ENCODE measurements at regions not wholly inside any gene's neighbourhood (a gene's known extent, or its start where the extent isn't known, plus 50 kb on each side); places are given as distances from the start of the nearest gene placed in this dataset.

DNA sequence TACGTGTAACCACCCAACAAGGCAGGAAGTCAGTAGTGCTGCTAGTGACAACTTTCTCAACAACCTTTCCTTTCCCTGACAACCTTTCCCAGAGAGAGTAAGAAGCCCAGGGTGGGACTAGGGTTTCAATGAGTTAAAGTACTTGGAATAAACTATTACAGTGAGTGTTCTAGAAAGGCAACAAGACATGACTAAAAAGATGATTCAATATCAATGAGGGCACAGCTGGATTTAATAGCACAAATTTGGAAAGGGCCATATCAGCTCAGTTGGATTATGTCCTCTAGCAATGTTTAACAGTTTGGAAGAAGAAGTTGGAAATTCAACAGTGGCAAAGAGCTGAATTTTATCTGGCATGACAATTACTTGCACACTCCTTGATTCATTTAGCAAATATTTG, 90.4 kb upstream of the GRIN2B start:
- H3K27ac ChIP-seq (ENCODE audit: insufficient read length, low read depth, low read length), result no peak overlapping the region
- WGBS (ENCODE audit: extremely low coverage, insufficient read length, low lambda C conversion rate), result no CpG with 5 or more reads among the region's 1 CpG

More for the DNA sequence above, 90.4 kb upstream of the GRIN2B start:
- H3K79me1 ChIP-seq (ENCODE audit: insufficient read depth, low read depth, low read length, poor library complexity, severe bottlenecking), result no peaks in the 10 kb centered on the region
- H3K4me1 Mint-ChIP-seq, result no peaks in the 10 kb centered on the region
- H3K9me3 ChIP-seq (ENCODE audit: control insufficient read depth, low read depth, low read length), result no peaks in the 10 kb centered on the region
- H3K27ac Mint-ChIP-seq, result no peak overlapping the region
- H4K5ac ChIP-seq (ENCODE audit: insufficient read length, low read depth, low read length), result no peak overlapping the region
- no peaks in the 10 kb centered on the region; a peak in 1 of 5 replicates for H3K9me3 Mint-ChIP-seq
- H3K79me2 ChIP-seq (ENCODE audit: insufficient read depth, low read length), result no peaks in the 10 kb centered on the region
- TF ChIP-seq, protein P1, sequence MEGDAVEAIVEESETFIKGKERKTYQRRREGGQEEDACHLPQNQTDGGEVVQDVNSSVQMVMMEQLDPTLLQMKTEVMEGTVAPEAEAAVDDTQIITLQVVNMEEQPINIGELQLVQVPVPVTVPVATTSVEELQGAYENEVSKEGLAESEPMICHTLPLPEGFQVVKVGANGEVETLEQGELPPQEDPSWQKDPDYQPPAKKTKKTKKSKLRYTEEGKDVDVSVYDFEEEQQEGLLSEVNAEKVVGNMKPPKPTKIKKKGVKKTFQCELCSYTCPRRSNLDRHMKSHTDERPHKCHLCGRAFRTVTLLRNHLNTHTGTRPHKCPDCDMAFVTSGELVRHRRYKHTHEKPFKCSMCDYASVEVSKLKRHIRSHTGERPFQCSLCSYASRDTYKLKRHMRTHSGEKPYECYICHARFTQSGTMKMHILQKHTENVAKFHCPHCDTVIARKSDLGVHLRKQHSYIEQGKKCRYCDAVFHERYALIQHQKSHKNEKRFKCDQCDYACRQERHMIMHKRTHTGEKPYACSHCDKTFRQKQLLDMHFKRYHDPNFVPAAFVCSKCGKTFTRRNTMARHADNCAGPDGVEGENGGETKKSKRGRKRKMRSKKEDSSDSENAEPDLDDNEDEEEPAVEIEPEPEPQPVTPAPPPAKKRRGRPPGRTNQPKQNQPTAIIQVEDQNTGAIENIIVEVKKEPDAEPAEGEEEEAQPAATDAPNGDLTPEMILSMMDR (conservative IDR thresholded peaks at IDR 0.05), result no peak
- no peak overlapping the region for H3T11ph ChIP-seq (ENCODE audit: low read length)
- no peaks in the 10 kb centered on the region; a peak in 1 of 7 replicates for H3K36me3 Mint-ChIP-seq (ENCODE audit: insufficient read depth in 1 of 3, low read depth in 3 of 3)
- H2BK120ac ChIP-seq (ENCODE audit: low read depth, low read length, poor library complexity, severe bottlenecking), result no peak overlapping the region
- no peak overlapping the region for H2AFZ ChIP-seq (ENCODE audit: low read length)
- no peaks in the 10 kb centered on the region for H4K20me1 ChIP-seq (ENCODE audit: control insufficient read depth, insufficient read depth, insufficient read length)
- DNase-seq, result no peak
- no peak overlapping the region for H3K18ac ChIP-seq (ENCODE audit: insufficient read length, low read depth, low read length)
- H3K27me3 ChIP-seq (ENCODE audit: insufficient read depth, low read length), result no peaks in the 10 kb centered on the region
- H3K23me2 ChIP-seq (ENCODE audit: insufficient read length, low read depth, low read length, poor library complexity, severe bottlenecking), result no peaks in the 10 kb centered on the region
- H3K4me2 ChIP-seq (ENCODE audit: insufficient read depth, insufficient read length, low read length), result no peak overlapping the region
- no peak overlapping the region for H3K4me3 Mint-ChIP-seq
- no peak overlapping the region for H3K23ac ChIP-seq (ENCODE audit: insufficient read length, low read depth, low read length)
- no peak overlapping the region for H3K14ac ChIP-seq (ENCODE audit: insufficient read depth, low read length)
- H2BK12ac ChIP-seq (ENCODE audit: insufficient read length, low read depth, low read length), result no peak overlapping the region
- no peaks in the 10 kb centered on the region for H3K4me1 ChIP-seq (ENCODE audit: insufficient read depth, low read length)
- no peak overlapping the region for H3K56ac ChIP-seq (ENCODE audit: insufficient read length, low read depth, low read length)
- no peak overlapping the region for H3K4ac ChIP-seq (ENCODE audit: low read depth, low read length)
- no peak overlapping the region for H2BK15ac ChIP-seq (ENCODE audit: low read depth, low read length)
- H2BK5ac ChIP-seq (ENCODE audit: insufficient read length, low read length), result no peak overlapping the region
- H3K9ac ChIP-seq (ENCODE audit: extremely low read depth, insufficient read length, low read length), result no peak overlapping the region
- no peaks in the 10 kb centered on the region for H3K27me3 Mint-ChIP-seq (ENCODE audit: low read depth)
- H2BK20ac ChIP-seq (ENCODE audit: low read depth, low read length, poor library complexity, severe bottlenecking), result no peak overlapping the region
- H4K91ac ChIP-seq (ENCODE audit: insufficient read length, low read depth, low read length), result no peak overlapping the region
- no peak overlapping the region for H2AK5ac ChIP-seq (ENCODE audit: insufficient read length, low read length)
- no peak overlapping the region for H4K8ac ChIP-seq (replicated peaks; ENCODE audit: insufficient read length, low read depth, low read length)
